Upper lobe of left lung (tissue), 6 donors: ENCODE measurements at regions not wholly inside any gene's neighbourhood (a gene's known extent, or its start where the extent isn't known, plus 50 kb on each side); places are given as distances from the start of the nearest gene placed in this dataset.

ENCODE experiments used
- ATAC-seq, 2 donors: fragments of 200-7000 bp; cut with Tn5 transposase; one replicate each; pipeline ENCODE4 v1.9.1; 2022; ENCODE audit warnings: mild to moderate bottlenecking in 2 of 2, moderate library complexity in 2 of 2; ENCODE audit not compliant: low FRiP score in 2 of 2
- DNase-seq, 2 donors: peaks; one replicate each; pipeline ENCODE4 v3.0.0-alpha.2; 2019 to 2020
- H3K27ac ChIP-seq, 4 donors: fragments of 200-600 bp; sonication (generic); one replicate each; pipeline ENCODE4 v1.5.1; 2016 to 2019
- H3K27me3 ChIP-seq, 4 donors: fragments of 200-600 bp; sonication (generic); one replicate each; pipeline ENCODE4 v1.5.1; 2017 to 2019
- H3K36me3 ChIP-seq, 4 donors: fragments of 200-600 bp; sonication (generic); one replicate each; pipeline ENCODE4 v1.5.1; 2016 to 2019
- H3K4me1 ChIP-seq, 4 donors: fragments of 200-600 bp; sonication (generic); one replicate each; pipeline ENCODE4 v1.5.1; 2018 to 2019
- H3K4me3 ChIP-seq, 4 donors: fragments of 200-600 bp; sonication (generic); one replicate each; pipeline ENCODE4 v1.5.1; 2017 to 2019; ENCODE audit warnings: mild to moderate bottlenecking in 2 of 4, moderate library complexity in 1 of 4
- H3K9me3 ChIP-seq, 4 donors: fragments of 200-600 bp; sonication (generic); one replicate each; pipeline ENCODE4 v1.5.1; 2018 to 2019
- EP300 ChIP-seq, 4 donors: sonication (generic); formaldehyde crosslinking; IDR thresholded peaks; one replicate each; pipeline ENCODE4 v1.5.1; 2017; ENCODE audit warnings: antibody characterized with exemption in 4 of 4, control low read depth in 2 of 4
- POLR2A ChIP-seq, 4 donors: fragments of 450-650 bp; IDR thresholded peaks; one replicate each; pipeline ENCODE4 v1.5.1; 2016 to 2017; ENCODE audit warnings: antibody characterized with exemption in 4 of 4, mild to moderate bottlenecking in 2 of 4
- POLR2AphosphoS5 ChIP-seq, 2 donors: sonication (generic); formaldehyde crosslinking; IDR thresholded peaks; one replicate each; pipeline ENCODE4 v1.5.1; 2017; ENCODE audit warnings: antibody characterized with exemption in 2 of 2
- WGBS, 2 donors: methylation state at CpG; one replicate each; pipeline ENCODE4 v1.1.5; 2017 to 2018; 5-methylcytosine and 5-hydroxymethylcytosine counted together
- TF ChIP-seq, protein P1 (sequence below), 6 experiments: fragments of 450-650 bp in 4 of 6; fragments of 200-600 bp in 2 of 6; sonication (generic) in 2 of 6; IDR thresholded peaks; one replicate each; pipeline ENCODE4 v1.5.1; 2016 to 2019; ENCODE audit warnings: antibody characterized with exemption in 6 of 6
- donor health status: DM: no; HTN: no; CAD: no; lungs with moderate emphysema.
- donor health status: DM: no; HTN: yes; CAD: no; lungs with severe emphysema.

DNA sequence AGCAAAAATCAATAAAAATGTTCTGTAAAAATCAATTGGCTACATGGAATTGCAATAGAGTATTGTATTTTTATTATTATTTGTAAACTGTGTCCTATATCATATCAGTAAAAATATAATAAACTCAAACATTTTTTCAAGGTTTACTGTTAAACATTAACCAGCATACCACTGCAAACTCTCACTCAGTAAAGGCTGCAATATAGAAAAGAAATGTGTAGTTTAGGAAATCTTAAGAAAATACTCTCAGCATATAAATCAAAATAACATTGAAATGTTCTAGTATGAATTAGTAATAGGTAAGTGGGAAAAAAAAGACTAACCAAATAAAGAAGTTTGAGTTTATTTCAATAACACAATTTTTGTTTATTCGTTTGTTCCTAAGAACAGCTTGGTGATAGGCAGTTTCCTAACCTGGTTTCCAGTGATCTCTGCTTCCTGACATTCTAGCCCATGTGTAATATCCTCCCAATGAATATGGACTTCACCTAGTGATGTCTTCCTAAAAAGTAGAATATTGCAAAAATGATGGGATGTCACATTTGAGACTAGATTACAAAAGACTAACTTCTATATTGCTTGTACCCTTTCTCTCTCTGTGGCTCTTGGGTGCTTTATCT is 870.1 kb downstream of the BRINP3 start:
- Histone ChIP-seq H3K9me3 (no peaks in the 10 kb centered on the region), H3K4me3 (no peak overlapping the region), H3K27me3 (no peaks in the 10 kb centered on the region), H3K36me3 (no peaks in the 10 kb centered on the region), H3K4me1 (no peaks in the 10 kb centered on the region), H3K27ac (no peak overlapping the region)
- TF ChIP-seq, protein P1, sequence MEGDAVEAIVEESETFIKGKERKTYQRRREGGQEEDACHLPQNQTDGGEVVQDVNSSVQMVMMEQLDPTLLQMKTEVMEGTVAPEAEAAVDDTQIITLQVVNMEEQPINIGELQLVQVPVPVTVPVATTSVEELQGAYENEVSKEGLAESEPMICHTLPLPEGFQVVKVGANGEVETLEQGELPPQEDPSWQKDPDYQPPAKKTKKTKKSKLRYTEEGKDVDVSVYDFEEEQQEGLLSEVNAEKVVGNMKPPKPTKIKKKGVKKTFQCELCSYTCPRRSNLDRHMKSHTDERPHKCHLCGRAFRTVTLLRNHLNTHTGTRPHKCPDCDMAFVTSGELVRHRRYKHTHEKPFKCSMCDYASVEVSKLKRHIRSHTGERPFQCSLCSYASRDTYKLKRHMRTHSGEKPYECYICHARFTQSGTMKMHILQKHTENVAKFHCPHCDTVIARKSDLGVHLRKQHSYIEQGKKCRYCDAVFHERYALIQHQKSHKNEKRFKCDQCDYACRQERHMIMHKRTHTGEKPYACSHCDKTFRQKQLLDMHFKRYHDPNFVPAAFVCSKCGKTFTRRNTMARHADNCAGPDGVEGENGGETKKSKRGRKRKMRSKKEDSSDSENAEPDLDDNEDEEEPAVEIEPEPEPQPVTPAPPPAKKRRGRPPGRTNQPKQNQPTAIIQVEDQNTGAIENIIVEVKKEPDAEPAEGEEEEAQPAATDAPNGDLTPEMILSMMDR (IDR thresholded peaks at IDR 0.05) = no peak
- no peak for TF ChIP-seq EP300 (IDR thresholded peaks at IDR 0.05)
- TF ChIP-seq POLR2A (IDR thresholded peaks at IDR 0.05) = no peak
- no peak for TF ChIP-seq POLR2AphosphoS5 (IDR thresholded peaks at IDR 0.05)
- 77 to 81% methylated on average over 1 of the region's 1 CpG for WGBS, 2 donors
- no peak for ATAC-seq
- DNase-seq = no peak

DNA sequence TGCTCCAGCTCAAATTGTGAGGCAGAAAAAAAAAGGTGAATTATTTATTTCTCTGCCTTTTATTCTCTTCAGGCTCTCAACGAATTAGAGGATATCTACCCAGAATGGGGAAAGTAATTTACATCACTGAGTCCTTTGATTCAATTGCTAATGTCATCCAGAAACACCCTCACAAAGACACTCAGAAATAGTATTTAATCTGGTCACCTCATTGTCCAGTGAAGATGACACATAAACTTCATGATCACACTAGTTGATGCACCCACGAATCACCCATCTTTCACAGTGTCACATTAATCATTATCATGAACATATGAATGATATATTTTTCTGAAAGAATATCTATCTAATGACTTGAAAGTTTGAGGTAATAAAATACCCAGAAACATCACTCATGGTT is 868.5 kb downstream of the BRINP3 start:
- H3K36me3 ChIP-seq = no peaks in the 10 kb centered on the region
- DNase-seq (no peak), ATAC-seq (no peak)
- H3K27ac ChIP-seq = no peak overlapping the region
- H3K4me1 ChIP-seq = no peaks in the 10 kb centered on the region
- no peaks in the 10 kb centered on the region for H3K9me3 ChIP-seq
- no peak overlapping the region for H3K4me3 ChIP-seq
- WGBS, 2 donors = 69 to 72% methylated on average over 2 of the region's 2 CpGs
- no peaks in the 10 kb centered on the region for H3K27me3 ChIP-seq
- TF ChIP-seq, protein P1 (IDR thresholded peaks at IDR 0.05) = no peak
- TF ChIP-seq POLR2A (IDR thresholded peaks at IDR 0.05) = no peak

DNA sequence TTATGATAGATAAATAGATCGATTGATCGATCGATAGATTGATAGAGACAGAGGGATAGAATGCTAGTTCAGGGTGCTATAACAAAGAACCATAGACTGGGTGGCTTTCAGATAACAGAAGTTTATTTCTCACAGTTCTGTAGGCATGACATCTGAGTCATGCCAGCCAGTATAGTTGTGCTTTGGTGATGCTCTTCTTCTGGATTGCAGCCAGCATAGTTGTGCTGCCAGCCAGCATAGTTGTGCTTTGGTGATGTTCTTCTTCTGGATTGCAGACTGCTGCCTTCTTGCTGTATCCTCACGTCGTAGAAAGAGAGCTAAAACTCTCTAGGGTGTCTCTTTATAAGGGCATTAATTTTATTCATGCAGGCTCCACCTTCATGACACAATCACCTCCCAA is 860.8 kb downstream of the BRINP3 start:
- H3K27me3 ChIP-seq = no peaks in the 10 kb centered on the region
- H3K36me3 ChIP-seq = no peaks in the 10 kb centered on the region
- H3K4me1 ChIP-seq = no peaks in the 10 kb centered on the region
- TF ChIP-seq POLR2AphosphoS5 (IDR thresholded peaks at IDR 0.05) (no peak), EP300 (IDR thresholded peaks at IDR 0.05) (no peak), POLR2A (IDR thresholded peaks at IDR 0.05) (no peak)
- TF ChIP-seq, protein P1 (IDR thresholded peaks at IDR 0.05) = no peak
- no peak for DNase-seq
- H3K9me3 ChIP-seq = no peaks in the 10 kb centered on the region
- no peak for ATAC-seq
- no peak overlapping the region for H3K4me3 ChIP-seq
- 73 to 88% methylated on average over 5 of the region's 5 CpGs for WGBS, 2 donors
- no peak overlapping the region for H3K27ac ChIP-seq

DNA sequence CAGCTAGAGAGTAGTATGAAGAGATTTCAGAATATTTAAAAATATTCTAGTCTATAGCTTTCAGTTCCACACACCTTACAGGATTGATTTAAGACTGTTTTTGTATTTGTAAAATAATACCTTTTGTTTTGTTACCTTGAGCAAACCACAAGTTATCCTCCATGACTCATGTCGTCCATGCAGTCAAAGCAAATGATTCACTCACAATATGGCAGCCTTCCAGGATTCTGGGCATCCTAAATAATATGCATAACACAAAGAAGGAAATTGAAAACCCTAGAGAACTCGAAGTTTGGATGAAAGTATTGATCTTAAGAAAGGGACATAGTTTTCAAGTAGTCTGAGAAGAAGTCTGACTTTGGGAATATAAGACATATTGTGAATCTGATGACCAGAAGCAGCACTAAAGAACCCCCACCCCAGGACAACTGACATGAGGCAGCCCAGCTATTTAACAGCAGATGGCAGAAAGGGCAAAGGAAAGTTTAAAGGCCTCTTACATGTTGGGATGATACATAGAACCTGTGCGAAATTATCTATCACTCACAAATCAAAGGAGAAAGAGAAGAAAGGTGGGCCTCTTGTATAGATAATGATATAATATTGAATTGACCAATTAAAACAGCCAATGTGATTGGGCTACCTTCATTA is 857.9 kb downstream of the BRINP3 start:
- no peak for DNase-seq
- 61 to 67% methylated on average over 3 of the region's 3 CpGs for WGBS, 2 donors
- TF ChIP-seq, protein P1 (IDR thresholded peaks at IDR 0.05) = no peak
- TF ChIP-seq POLR2A (IDR thresholded peaks at IDR 0.05) (no peak), EP300 (IDR thresholded peaks at IDR 0.05) (no peak), POLR2AphosphoS5 (IDR thresholded peaks at IDR 0.05) (no peak)
- no peak for ATAC-seq
- H3K9me3 ChIP-seq = no peaks in the 10 kb centered on the region
- no peak overlapping the region for H3K4me3 ChIP-seq
- no peaks in the 10 kb centered on the region for H3K4me1 ChIP-seq
- H3K27ac ChIP-seq = no peak overlapping the region
- H3K36me3 ChIP-seq = no peaks in the 10 kb centered on the region
- H3K27me3 ChIP-seq = no peaks in the 10 kb centered on the region

DNA sequence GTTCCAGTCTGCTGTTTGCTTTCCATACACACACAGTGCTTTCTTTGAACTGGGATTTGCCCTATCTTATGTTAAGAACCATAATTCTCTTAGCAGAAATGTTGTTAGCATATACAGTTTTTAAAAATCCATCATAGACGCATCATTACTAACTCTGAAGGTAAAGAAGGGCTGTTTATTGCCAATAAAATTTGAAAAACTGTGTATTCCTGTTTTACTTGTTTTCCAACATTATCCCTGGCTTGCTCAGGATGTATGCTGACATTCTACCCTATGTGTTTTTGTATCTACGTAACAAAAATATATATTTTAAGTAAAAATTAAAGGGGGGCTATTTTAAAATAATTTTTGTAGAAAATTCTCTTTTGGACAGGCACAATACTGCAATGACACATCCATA is 857.2 kb downstream of the BRINP3 start:
- no peak for TF ChIP-seq POLR2A (IDR thresholded peaks at IDR 0.05)
- TF ChIP-seq, protein P1 (IDR thresholded peaks at IDR 0.05) = no peak
- TF ChIP-seq EP300 (IDR thresholded peaks at IDR 0.05) = no peak
- no peak for TF ChIP-seq POLR2AphosphoS5 (IDR thresholded peaks at IDR 0.05)
- ATAC-seq = no peak

More for the DNA sequence above, 857.2 kb downstream of the BRINP3 start:
- no peak for DNase-seq
- WGBS, 2 donors = 79 to 90% methylated on average over 2 of the region's 2 CpGs
- no peaks in the 10 kb centered on the region for H3K4me1 ChIP-seq
- no peaks in the 10 kb centered on the region for H3K9me3 ChIP-seq
- H3K27ac ChIP-seq = no peak overlapping the region
- H3K4me3 ChIP-seq = no peak overlapping the region
- no peaks in the 10 kb centered on the region for H3K27me3 ChIP-seq
- H3K36me3 ChIP-seq = no peaks in the 10 kb centered on the region
